Progenitor cell of endocrine pancreas (in vitro differentiated cells): ENCODE measurements at regions not wholly inside any gene's neighbourhood (a gene's known extent, or its start where the extent isn't known, plus 50 kb on each side); places are given as distances from the start of the nearest gene placed in this dataset.
"Not testable (repeated sequence)": the region's sequence is repeated elsewhere in the genome, so short reads cannot be mapped to it uniquely, and the experiment has no call there.

Experiments
- DNase-seq: peaks from one replicate; pipeline ENCODE4 v3.0.0; 2021; ENCODE audit warnings: low spot score; ENCODE audit not compliant: unreplicated experiment
- H3K27ac Mint-ChIP-seq: 2 replicates; pipeline ENCODE4 v1.8.0; 2021; ENCODE audit warnings: mild to moderate bottlenecking, moderate library complexity, mixed read lengths
- H3K27me3 Mint-ChIP-seq: 2 replicates; pipeline ENCODE4 v1.8.0; 2021; ENCODE audit warnings: mixed read lengths
- H3K36me3 Mint-ChIP-seq: 2 replicates; pipeline ENCODE4 v1.8.0; 2022; ENCODE audit warnings: mixed read lengths; ENCODE audit not compliant: insufficient read depth
- H3K4me1 Mint-ChIP-seq: 2 replicates; pipeline ENCODE4 v1.8.0; 2021; ENCODE audit warnings: low read depth, mixed read lengths
- H3K4me3 Mint-ChIP-seq: 2 replicates; pipeline ENCODE4 v1.8.0; 2021; ENCODE audit warnings: low read depth, mild to moderate bottlenecking, moderate library complexity, mixed read lengths
- H3K9me3 Mint-ChIP-seq: 2 replicates; pipeline ENCODE4 v1.8.0; 2021; ENCODE audit warnings: low read depth, mixed read lengths
- TF ChIP-seq, protein P1 (sequence below): fragments of 200-600 bp; sonication (generic); IDR thresholded peaks from one replicate; pipeline ENCODE4 v1.5.0; 2021; ENCODE audit warnings: antibody characterized with exemption, mild to moderate bottlenecking; ENCODE audit not compliant: unreplicated experiment

DNA sequence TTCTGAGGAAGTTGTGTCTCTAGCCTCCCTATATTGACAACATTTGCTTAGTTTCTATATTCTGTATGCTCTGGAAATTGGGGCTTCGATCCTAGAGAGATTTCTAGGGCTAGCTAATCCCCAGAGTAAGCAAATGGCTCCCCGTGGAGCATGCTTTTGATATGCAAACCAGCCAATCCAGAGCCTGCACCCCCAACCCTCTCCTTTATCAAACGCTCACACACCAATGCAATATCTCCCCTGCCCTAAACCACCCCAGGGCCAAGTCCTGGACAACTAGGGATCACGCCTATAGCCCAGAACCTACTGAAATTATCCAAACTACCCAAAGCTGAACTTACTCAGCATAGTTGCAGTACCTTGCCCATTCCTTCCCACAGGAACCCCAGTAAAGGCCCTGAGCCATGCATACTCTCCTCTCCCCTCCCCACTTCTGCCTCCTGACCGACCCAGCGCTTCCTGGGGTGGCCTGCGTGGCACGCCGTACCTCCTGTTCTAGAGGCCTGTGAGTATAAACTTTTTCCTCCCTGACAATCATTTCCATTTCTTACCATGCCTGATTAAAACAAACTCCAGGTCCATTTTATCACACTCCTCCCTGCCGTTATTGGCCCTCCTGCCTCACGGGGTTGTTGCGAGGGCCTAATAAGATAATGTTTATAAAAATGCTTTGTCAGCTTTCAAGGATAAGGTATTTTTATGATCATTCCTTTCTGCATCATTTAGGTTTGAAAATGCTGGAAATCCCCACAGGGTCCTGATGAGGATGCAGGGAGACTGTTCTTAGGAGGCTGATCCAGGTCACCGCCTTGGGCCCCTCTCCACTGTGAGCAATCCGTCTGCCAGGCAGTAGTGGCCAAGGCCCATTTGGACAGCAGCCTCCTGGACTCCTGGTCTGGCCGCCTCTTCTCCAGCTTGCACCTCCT is 102.7 kb downstream of the TENT5C start:
- no peaks in the 10 kb centered on the region for H3K9me3 Mint-ChIP-seq
- DNase-seq, result no peak
- H3K27ac Mint-ChIP-seq, result no peak overlapping the region
- H3K36me3 Mint-ChIP-seq, result no peaks in the 10 kb centered on the region
- TF ChIP-seq, protein P1, sequence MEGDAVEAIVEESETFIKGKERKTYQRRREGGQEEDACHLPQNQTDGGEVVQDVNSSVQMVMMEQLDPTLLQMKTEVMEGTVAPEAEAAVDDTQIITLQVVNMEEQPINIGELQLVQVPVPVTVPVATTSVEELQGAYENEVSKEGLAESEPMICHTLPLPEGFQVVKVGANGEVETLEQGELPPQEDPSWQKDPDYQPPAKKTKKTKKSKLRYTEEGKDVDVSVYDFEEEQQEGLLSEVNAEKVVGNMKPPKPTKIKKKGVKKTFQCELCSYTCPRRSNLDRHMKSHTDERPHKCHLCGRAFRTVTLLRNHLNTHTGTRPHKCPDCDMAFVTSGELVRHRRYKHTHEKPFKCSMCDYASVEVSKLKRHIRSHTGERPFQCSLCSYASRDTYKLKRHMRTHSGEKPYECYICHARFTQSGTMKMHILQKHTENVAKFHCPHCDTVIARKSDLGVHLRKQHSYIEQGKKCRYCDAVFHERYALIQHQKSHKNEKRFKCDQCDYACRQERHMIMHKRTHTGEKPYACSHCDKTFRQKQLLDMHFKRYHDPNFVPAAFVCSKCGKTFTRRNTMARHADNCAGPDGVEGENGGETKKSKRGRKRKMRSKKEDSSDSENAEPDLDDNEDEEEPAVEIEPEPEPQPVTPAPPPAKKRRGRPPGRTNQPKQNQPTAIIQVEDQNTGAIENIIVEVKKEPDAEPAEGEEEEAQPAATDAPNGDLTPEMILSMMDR, result no peak
- no peaks in the 10 kb centered on the region for H3K27me3 Mint-ChIP-seq
- H3K4me1 Mint-ChIP-seq, result no peaks in the 10 kb centered on the region
- H3K4me3 Mint-ChIP-seq, result no peak overlapping the region

DNA sequence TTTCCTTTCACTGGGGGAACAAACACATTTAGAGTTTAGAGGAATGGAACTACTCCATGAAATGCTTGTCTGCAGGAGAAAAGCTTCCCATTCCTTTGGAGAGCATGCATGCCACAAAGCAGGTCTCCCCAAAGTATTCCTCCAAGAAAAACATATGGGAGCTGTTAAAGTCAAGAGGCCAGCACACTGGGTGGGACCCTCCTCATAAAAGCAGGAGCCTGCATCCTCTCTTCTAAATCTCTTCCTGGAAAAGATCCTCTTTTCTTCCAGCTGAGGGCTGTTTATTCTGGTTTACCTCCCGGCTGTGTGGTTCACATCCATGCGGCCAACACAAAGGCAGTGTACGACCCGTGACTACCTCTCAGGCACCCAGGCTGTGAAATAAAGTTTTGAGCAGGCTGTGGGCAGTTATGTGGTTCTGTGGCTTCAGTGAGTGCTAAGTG is 103.4 kb downstream of the TENT5C start:
- H3K4me1 Mint-ChIP-seq, result no peaks in the 10 kb centered on the region
- no peak for DNase-seq

DNA sequence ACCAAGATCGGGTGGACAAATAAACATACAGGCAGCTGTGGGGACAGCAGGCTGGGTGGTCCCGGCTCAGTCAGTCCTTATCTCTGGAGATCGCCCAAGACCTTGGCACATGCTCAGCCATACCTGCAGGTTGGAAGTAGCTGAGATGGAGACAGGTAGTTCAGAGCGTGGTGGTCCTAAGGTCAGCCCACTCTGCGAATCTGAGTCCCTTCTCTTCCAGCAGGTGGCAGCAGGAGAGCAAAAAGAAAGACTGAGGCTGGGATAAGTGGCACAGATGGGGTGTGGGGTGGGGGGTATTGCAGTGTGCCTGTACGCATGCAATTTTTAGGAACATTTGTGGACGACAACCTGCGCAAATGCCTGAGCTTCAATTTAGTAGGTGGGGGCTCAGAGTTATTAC is 104.9 kb downstream of the TENT5C start:
- no peak for DNase-seq
- Mint-ChIP-seq H3K36me3 (no peaks in the 10 kb centered on the region), H3K4me1 (no peaks in the 10 kb centered on the region), H3K27ac (no peak overlapping the region), H3K4me3 (no peak overlapping the region), H3K9me3 (no peaks in the 10 kb centered on the region), H3K27me3 (no peaks in the 10 kb centered on the region)
- TF ChIP-seq, protein P1, result peak; percentile 43

More for the DNA sequence above, 103.4 kb downstream of the TENT5C start:
- Mint-ChIP-seq H3K9me3 (no peaks in the 10 kb centered on the region), H3K36me3 (no peaks in the 10 kb centered on the region), H3K27me3 (no peaks in the 10 kb centered on the region), H3K27ac (no peak overlapping the region), H3K4me3 (no peak overlapping the region)
- TF ChIP-seq, protein P1, result no peak

DNA sequence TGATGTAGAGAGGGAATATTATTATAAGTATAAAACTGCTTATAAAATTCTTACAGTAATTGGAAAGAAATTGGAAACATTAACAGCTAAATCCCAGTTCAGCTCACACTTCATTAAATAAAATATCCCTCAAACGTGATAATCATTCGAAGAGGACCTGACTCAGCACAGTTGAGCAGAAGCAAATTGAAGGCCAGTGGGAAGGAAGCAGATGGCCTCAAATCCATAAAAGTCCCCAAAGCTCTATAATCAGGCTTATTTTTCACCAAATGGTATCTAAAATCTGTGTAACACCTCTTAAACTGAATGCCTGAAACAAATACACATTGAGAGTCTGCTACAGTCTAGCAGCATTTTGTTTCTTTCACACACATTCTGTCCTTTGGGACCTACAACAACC is 106.8 kb downstream of the TENT5C start:
- H3K9me3 Mint-ChIP-seq, result peaks cover 12% of the 10 kb centered on the region
- no peak for DNase-seq
- TF ChIP-seq, protein P1, result no peak
- H3K4me3 Mint-ChIP-seq, result no peak overlapping the region
- no peak overlapping the region for H3K27ac Mint-ChIP-seq
- H3K4me1 Mint-ChIP-seq, result no peaks in the 10 kb centered on the region
- no peaks in the 10 kb centered on the region for H3K27me3 Mint-ChIP-seq
- H3K36me3 Mint-ChIP-seq, result peaks cover 3% of the 10 kb centered on the region

- Mint-ChIP-seq H3K27ac (no peak overlapping the region), H3K4me3 (no peak overlapping the region), H3K36me3 (peaks cover 6% of the 10 kb centered on the region), H3K9me3 (peaks cover 24% of the 10 kb centered on the region), H3K4me1 (no peaks in the 10 kb centered on the region), H3K27me3 (no peaks in the 10 kb centered on the region)
- TF ChIP-seq, protein P1, result no peak
- no peak for DNase-seq
These were observed 108.7 kb downstream of the TENT5C start for GRCh38 chr1:117714546-117714945.

DNA sequence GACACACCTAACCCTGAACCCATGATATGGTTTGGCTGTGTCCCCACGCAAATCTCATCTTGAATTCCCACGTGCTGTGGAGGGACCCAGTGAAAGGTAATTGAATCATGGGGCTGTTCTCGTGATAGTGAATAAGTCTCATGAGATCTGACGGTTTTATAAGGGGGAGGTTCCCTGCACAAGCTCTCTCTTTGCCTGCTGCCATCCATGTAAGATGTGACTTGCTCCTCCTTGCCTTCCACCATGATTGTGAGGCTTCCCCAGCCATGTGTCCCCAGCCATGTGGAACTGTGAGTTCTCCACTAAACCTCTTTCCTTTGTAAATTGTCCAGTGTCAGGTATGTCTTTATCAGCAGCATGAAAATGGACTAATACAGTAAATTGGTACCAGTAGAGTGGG is 110.2 kb downstream of the TENT5C start:
- DNase-seq, H3K27ac Mint-ChIP-seq, H3K27me3 Mint-ChIP-seq, H3K36me3 Mint-ChIP-seq, H3K4me1 Mint-ChIP-seq, H3K4me3 Mint-ChIP-seq: not testable (repeated sequence)
- H3K9me3 Mint-ChIP-seq, result peaks cover 33% of the 10 kb centered on the region

- not testable (repeated sequence) for H3K27me3 Mint-ChIP-seq, H3K4me3 Mint-ChIP-seq, H3K36me3 Mint-ChIP-seq, H3K4me1 Mint-ChIP-seq, DNase-seq, H3K27ac Mint-ChIP-seq
- H3K9me3 Mint-ChIP-seq, result peaks cover 43% of the 10 kb centered on the region
These were observed 112.1 kb downstream of the TENT5C start for GRCh38 chr1:117717980-117718379.

GRCh38 chr1:117718596-117718995 is 112.7 kb downstream of the TENT5C start:
- not testable (repeated sequence) for H3K4me3 Mint-ChIP-seq, H3K4me1 Mint-ChIP-seq, H3K36me3 Mint-ChIP-seq, DNase-seq, H3K27me3 Mint-ChIP-seq, H3K27ac Mint-ChIP-seq
- H3K9me3 Mint-ChIP-seq, result peaks cover 48% of the 10 kb centered on the region
